Neural progenitor cell (in vitro differentiated cells): ENCODE measurements at regions not wholly inside any gene's neighbourhood (a gene's known extent, or its start where the extent isn't known, plus 50 kb on each side); places are given as distances from the start of the nearest gene placed in this dataset.

Experiments
- EZH2 ChIP-seq: fragments of 200-600 bp; sonication (generic); IDR thresholded peaks from 2 replicates; pipeline ENCODE4 v1.6.1; 2017; ENCODE audit warnings: antibody characterized with exemption, mild to moderate bottlenecking, moderate library complexity
- EZH2phosphoT487 ChIP-seq: fragments of 200-600 bp; sonication (generic); IDR thresholded peaks from 2 replicates; pipeline ENCODE4 v1.6.1; 2017; ENCODE audit warnings: antibody characterized with exemption
- TF ChIP-seq, protein P1 (sequence below): fragments of 200-600 bp; sonication (generic); IDR thresholded peaks from 2 replicates; pipeline ENCODE4 v1.5.1; 2017; ENCODE audit warnings: antibody characterized with exemption, mild to moderate bottlenecking

DNA sequence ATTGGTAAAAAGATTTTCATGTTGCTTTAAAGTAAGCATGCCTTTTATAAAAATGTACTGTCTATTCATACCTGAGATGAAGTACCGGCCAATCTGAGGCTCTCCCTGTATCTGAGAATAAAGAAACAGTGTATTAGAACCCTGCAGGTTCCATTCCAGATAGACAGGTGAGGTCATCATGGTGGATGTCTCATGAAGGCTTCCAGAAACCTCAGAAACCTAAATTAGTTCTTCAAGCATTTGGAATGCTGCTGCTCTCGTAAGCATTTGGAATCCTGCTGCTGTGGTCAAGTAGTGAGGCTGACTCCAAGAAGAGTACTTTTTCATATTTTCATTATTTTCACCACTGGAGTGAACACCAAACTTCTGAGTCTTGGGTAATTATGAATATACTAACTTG lies 642.3 kb downstream of the MAFB start:
- TF ChIP-seq EZH2 (no peak), EZH2phosphoT487 (no peak)
- TF ChIP-seq, protein P1, sequence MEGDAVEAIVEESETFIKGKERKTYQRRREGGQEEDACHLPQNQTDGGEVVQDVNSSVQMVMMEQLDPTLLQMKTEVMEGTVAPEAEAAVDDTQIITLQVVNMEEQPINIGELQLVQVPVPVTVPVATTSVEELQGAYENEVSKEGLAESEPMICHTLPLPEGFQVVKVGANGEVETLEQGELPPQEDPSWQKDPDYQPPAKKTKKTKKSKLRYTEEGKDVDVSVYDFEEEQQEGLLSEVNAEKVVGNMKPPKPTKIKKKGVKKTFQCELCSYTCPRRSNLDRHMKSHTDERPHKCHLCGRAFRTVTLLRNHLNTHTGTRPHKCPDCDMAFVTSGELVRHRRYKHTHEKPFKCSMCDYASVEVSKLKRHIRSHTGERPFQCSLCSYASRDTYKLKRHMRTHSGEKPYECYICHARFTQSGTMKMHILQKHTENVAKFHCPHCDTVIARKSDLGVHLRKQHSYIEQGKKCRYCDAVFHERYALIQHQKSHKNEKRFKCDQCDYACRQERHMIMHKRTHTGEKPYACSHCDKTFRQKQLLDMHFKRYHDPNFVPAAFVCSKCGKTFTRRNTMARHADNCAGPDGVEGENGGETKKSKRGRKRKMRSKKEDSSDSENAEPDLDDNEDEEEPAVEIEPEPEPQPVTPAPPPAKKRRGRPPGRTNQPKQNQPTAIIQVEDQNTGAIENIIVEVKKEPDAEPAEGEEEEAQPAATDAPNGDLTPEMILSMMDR, result no peak
